Thyroid gland (tissue), 4 donors: ENCODE measurements at regions not wholly inside any gene's neighbourhood (a gene's known extent, or its start where the extent isn't known, plus 50 kb on each side); places are given as distances from the start of the nearest gene placed in this dataset.

Experiments used
- DNase-seq, 2 donors: peaks; one replicate each; pipeline ENCODE4 v3.0.0-alpha.2; 2019
- H3K27ac ChIP-seq, 3 donors: fragments of 200-600 bp; sonication (generic); 1 replicate in 2 of 3; 2 replicates in 1 of 3; pipeline ENCODE4 v1.5.1; 2016 to 2019; ENCODE audit warnings: mild to moderate bottlenecking in 1 of 3, moderate library complexity in 1 of 3
- H3K27me3 ChIP-seq: fragments of 200-600 bp; sonication (generic); one replicate; pipeline ENCODE4 v1.5.1; 2019
- H3K36me3 ChIP-seq, 2 donors: fragments of 200-600 bp; sonication (generic); one replicate each; pipeline ENCODE4 v1.5.1; 2016 to 2019
- H3K4me1 ChIP-seq, 2 donors: fragments of 200-600 bp; sonication (generic); one replicate each; pipeline ENCODE4 v1.5.1; 2017 to 2019
- H3K4me3 ChIP-seq, 3 donors: fragments of 200-600 bp; sonication (generic); replicated peaks in 1 of 3; 1 replicate in 2 of 3; 2 replicates in 1 of 3; pipeline ENCODE4 v1.5.1; 2016; ENCODE audit warnings: mild to moderate bottlenecking in 1 of 3
- H3K9me3 ChIP-seq: fragments of 200-600 bp; sonication (generic); one replicate; pipeline ENCODE4 v1.5.1; 2017
- CTCF ChIP-seq, 6 experiments: fragments of 200-600 bp in 3 of 6; fragments of 450-650 bp in 3 of 6; sonication (generic) in 3 of 6; IDR thresholded peaks; one replicate each; pipeline ENCODE4 v1.5.1; 2016 to 2019; ENCODE audit warnings: antibody characterized with exemption in 6 of 6, mild to moderate bottlenecking in 2 of 6, inconsistent platforms in 1 of 6, moderate library complexity in 1 of 6
- POLR2A ChIP-seq, 2 donors: fragments of 450-650 bp; IDR thresholded peaks; one replicate each; pipeline ENCODE4 v1.6.1; 2017; ENCODE audit warnings: antibody characterized with exemption in 2 of 2, mild to moderate bottlenecking in 2 of 2, moderate library complexity in 1 of 2
- WGBS, 2 donors: methylation state at CpG; one replicate each; pipeline ENCODE4 v1.1.5; 2017; 5-methylcytosine and 5-hydroxymethylcytosine counted together
- intact Hi-C: fragments of 100-400 bp; cut with DNase I; formaldehyde crosslinking; loops from one replicate; pipeline ENCODE4 v1.15.1; 2023

DNA sequence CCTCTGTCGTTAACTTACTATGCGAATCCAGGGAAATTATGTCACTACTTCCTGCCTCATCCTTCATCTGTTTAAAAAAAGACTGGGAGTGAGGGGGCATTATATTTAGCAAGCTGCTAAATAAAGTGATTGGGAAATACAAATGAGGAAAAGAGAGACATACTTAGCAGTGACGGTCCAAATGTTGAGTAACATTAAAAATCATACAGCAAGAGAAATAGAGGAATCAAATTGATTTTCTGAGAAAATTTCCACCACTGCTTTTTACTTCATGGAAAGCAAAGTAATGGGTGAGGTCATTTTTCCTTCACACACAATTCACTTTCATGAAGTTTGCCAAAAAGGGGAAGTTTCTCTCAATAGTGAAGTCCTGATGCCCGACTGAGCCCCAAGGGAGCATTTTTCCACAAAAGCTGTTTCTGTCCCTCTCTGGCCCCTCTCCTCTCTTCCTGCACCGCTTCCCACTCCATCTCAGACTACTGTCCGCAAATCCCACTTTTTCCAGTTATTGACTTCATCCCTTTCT, 61.9 kb upstream of the ADO start:
- no peaks in the 10 kb centered on the region for H3K9me3 ChIP-seq
- H3K36me3 ChIP-seq, result no peaks in the 10 kb centered on the region
- no peak for DNase-seq
- H3K4me3 ChIP-seq, result no peak overlapping the region
- no peak for TF ChIP-seq CTCF (IDR thresholded peaks at IDR 0.05)
- TF ChIP-seq POLR2A (IDR thresholded peaks at IDR 0.05), result no peak
- intact Hi-C loops, result no loop called here
- no peak overlapping the region for H3K27ac ChIP-seq
- no peaks in the 10 kb centered on the region for H3K27me3 ChIP-seq
- H3K4me1 ChIP-seq, result no peaks in the 10 kb centered on the region
- WGBS, 2 donors, result 67 to 74% methylated on average over 6 of the region's 6 CpGs

DNA sequence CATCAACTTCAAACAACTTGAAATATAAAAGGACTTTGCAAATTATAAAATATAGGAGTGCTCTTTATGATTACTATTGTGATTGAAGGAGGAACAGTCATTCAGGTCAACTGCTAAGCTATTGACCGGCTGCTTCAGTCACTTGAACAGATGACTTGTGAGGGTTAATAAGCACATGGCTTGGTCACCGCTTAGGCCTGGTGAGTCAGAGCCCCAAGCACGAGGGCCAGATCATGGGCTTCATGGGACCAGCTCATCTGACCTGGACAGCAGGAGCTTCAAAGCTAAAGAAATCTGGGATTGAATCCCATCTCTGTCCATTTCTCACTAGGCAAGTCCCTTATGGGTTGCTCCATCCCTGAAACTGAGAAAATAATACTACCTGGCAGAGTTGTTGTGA, 60.4 kb upstream of the ADO start:
- 82 to 84% methylated on average over 3 of the region's 3 CpGs for WGBS, 2 donors
- intact Hi-C loops, result no loop called here

DNA sequence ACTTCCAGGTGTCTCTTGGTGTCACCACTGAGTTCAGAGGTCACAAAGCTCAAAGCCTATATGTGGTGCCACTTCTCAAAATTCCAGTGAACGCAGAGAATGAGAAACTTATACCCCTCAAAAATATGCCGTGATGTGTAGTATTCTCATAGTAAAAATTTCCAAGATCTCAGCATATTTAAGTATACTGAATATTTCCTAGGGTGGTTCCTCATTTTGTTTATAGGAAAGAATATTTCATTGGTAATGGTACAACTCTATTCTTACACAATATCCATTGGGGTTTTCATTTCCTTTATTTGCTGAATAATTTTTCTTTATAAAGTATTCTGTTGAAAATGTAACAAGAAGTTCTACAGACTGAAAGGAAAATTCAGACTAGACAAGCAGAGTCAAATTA, 58.9 kb upstream of the ADO start:
- no peaks in the 10 kb centered on the region for H3K27me3 ChIP-seq
- TF ChIP-seq POLR2A (IDR thresholded peaks at IDR 0.05), result no peak
- TF ChIP-seq CTCF (IDR thresholded peaks at IDR 0.05), result no peak
- H3K9me3 ChIP-seq, result no peaks in the 10 kb centered on the region
- H3K36me3 ChIP-seq, result no peaks in the 10 kb centered on the region
- H3K27ac ChIP-seq, result no peak overlapping the region
- no peak overlapping the region for H3K4me3 ChIP-seq
- no peaks in the 10 kb centered on the region for H3K4me1 ChIP-seq
- 85 to 95% methylated on average over 2 of the region's 2 CpGs for WGBS, 2 donors
- intact Hi-C loops, result no loop called here
- no peak for DNase-seq

More for the DNA sequence above, 60.4 kb upstream of the ADO start:
- no peaks in the 10 kb centered on the region for H3K9me3 ChIP-seq
- no peaks in the 10 kb centered on the region for H3K27me3 ChIP-seq
- DNase-seq, result no peak
- H3K36me3 ChIP-seq, result no peaks in the 10 kb centered on the region
- H3K27ac ChIP-seq, result no peak overlapping the region
- no peaks in the 10 kb centered on the region for H3K4me1 ChIP-seq
- TF ChIP-seq CTCF (IDR thresholded peaks at IDR 0.05) (no peak), POLR2A (IDR thresholded peaks at IDR 0.05) (no peak)
- no peak overlapping the region for H3K4me3 ChIP-seq

GRCh38 chr10:62746951-62747729, 57.4 kb upstream of the ADO start:
- DNase-seq, result no peak
- Histone ChIP-seq H3K4me3 (no peak overlapping the region), H3K27ac (no peak overlapping the region), H3K27me3 (no peaks in the 10 kb centered on the region), H3K9me3 (no peaks in the 10 kb centered on the region), H3K4me1 (no peaks in the 10 kb centered on the region), H3K36me3 (no peaks in the 10 kb centered on the region)
- whole genome bisulfite sequencing, 2 donors, result 93 to 96% methylated on average over 3 of the region's 3 CpGs
- TF ChIP-seq POLR2A (IDR thresholded peaks at IDR 0.05), result no peak
- TF ChIP-seq CTCF (IDR thresholded peaks at IDR 0.05), result no peak
- intact Hi-C loops, result no loop called here

DNA sequence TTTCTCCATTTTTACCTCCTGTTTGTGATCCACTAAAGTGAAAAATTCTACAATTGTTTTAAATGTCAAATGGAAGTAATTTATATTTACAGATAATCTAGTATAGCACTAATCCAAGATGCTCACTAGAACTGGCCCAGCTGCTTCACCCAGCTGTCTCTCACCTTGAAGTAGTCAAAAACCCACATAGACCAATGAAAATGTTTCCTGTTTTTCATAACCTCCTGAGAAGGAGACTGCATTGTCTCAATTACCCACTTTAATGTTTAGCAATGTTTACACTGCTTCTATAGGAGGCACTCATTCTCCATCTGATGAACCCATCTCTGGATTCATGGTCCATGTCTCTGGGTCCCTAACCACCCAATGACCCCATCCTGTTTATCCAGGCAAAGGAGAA, 56.1 kb upstream of the ADO start:
- Histone ChIP-seq H3K9me3 (no peaks in the 10 kb centered on the region), H3K4me3 (no peak overlapping the region), H3K36me3 (no peaks in the 10 kb centered on the region), H3K27ac (no peak overlapping the region), H3K4me1 (no peaks in the 10 kb centered on the region), H3K27me3 (no peaks in the 10 kb centered on the region)
- intact Hi-C loops, result no loop called here
- TF ChIP-seq POLR2A (IDR thresholded peaks at IDR 0.05), result no peak
- TF ChIP-seq CTCF (IDR thresholded peaks at IDR 0.05), result no peak
- DNase-seq, result no peak
